Prostate gland (tissue), 2 donors: ENCODE measurements at regions not wholly inside any gene's neighbourhood (a gene's known extent, or its start where the extent isn't known, plus 50 kb on each side); places are given as distances from the start of the nearest gene placed in this dataset.

ENCODE experiments used
- DNase-seq: peaks from one replicate; pipeline ENCODE4 v3.0.0-alpha.2; 2019; ENCODE audit warnings: low spot score
- H3K27ac ChIP-seq, 2 donors: fragments of 200-600 bp; sonication (generic); 2 replicates each; pipeline ENCODE4 v1.5.1; 2017 to 2019
- H3K27me3 ChIP-seq: fragments of 200-600 bp; sonication (generic); replicated peaks from 2 replicates; pipeline ENCODE4 v1.5.1; 2019; ENCODE audit not compliant: insufficient read depth
- H3K36me3 ChIP-seq, 2 donors: fragments of 200-600 bp; sonication (generic); 1 replicate in 1 of 2; 2 replicates in 1 of 2; pipeline versions ENCODE4 v1.5.1 to v1.8.1; 2017 to 2019
- H3K4me1 ChIP-seq: fragments of 200-600 bp; sonication (generic); replicated peaks from 2 replicates; pipeline ENCODE4 v1.5.1; 2019
- H3K4me3 ChIP-seq, 2 donors: fragments of 200-600 bp; sonication (generic); 2 replicates each; pipeline ENCODE4 v1.5.1; 2017 to 2019
- H3K9me3 ChIP-seq: fragments of 200-600 bp; sonication (generic); 2 replicates; pipeline ENCODE4 v1.5.1; 2017
- CTCF ChIP-seq, 4 experiments: fragments of 200-600 bp in 2 of 4; fragments of 450-650 bp in 2 of 4; sonication (generic) in 2 of 4; IDR thresholded peaks; 1 replicate in 3 of 4; 2 replicates in 1 of 4; pipeline ENCODE4 v1.5.1; 2016 to 2019; ENCODE audit warnings: antibody characterized with exemption in 4 of 4, mild to moderate bottlenecking in 2 of 4, moderate library complexity in 2 of 4
- POLR2A ChIP-seq: fragments of 450-650 bp; IDR thresholded peaks from one replicate; pipeline ENCODE4 v1.6.1; 2016; ENCODE audit warnings: antibody characterized with exemption, mild to moderate bottlenecking
- POLR2AphosphoS5 ChIP-seq: sonication (generic); formaldehyde crosslinking; IDR thresholded peaks from one replicate; pipeline ENCODE4 v1.6.1; 2017; ENCODE audit warnings: antibody characterized with exemption
- WGBS: methylation state at CpG from one replicate; pipeline ENCODE4 v1.1.5; 2018; 5-methylcytosine and 5-hydroxymethylcytosine counted together
- intact Hi-C: fragments of 100-400 bp; cut with DNase I; formaldehyde crosslinking; loops from one replicate; pipeline ENCODE4 v1.14.2; 2022

DNA sequence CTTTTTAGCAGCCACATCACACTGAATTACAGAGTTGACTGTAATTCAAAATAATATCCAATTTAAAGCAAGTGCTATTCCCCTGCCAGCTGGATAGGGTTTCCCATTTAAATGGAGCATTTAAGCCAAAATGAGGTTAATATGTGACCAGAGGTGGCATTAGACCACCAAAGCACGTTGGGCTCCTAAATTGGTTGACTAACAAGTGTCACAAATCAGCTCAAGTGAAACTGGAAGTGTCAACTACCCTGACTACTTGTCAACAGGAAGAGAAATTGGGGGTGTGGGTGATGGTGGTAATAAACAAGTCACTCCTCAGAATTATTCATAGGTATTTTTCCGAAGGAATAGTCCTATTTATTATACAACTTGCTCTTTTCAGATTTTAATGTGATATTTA lies 609.6 kb upstream of the TLE4 start:
- no peak for DNase-seq
- intact Hi-C loops: no loop called here

DNA sequence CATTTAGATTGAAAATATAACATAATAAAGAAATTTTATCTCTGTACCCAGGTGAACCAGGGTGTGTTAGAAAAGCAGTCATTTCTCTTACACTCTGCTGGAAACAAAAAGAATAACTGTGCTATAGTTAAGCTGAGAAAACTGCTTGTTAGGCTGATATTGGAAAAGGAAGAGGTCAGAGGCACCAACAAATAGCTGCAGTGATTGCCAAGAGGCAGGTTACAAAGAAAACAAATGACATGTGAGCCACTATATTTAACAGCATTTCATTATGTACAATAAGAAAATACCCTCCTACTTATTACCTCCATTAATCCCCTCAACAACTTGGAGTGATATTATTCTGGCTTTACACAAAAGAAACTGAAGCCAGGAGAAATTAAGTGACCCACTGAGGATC lies 607.9 kb upstream of the TLE4 start:
- H3K9me3 ChIP-seq: no peaks in the 10 kb centered on the region
- TF ChIP-seq POLR2A (no peak), POLR2AphosphoS5 (no peak)
- intact Hi-C loops: no loop called here
- no peak overlapping the region for H3K4me3 ChIP-seq
- no peaks in the 10 kb centered on the region for H3K4me1 ChIP-seq
- H3K27ac ChIP-seq: no peak overlapping the region
- H3K27me3 ChIP-seq: no peaks in the 10 kb centered on the region
- no peaks in the 10 kb centered on the region for H3K36me3 ChIP-seq
- no peak for DNase-seq

More for the DNA sequence above, 609.6 kb upstream of the TLE4 start:
- no peak for TF ChIP-seq POLR2AphosphoS5
- TF ChIP-seq CTCF (IDR thresholded peaks at IDR 0.05): no peak
- no peak for TF ChIP-seq POLR2A
- H3K27ac ChIP-seq: no peak overlapping the region
- WGBS: 43% methylated on average over 2 of the region's 2 CpGs
- no peak overlapping the region for H3K4me3 ChIP-seq
- no peaks in the 10 kb centered on the region for H3K36me3 ChIP-seq
- H3K27me3 ChIP-seq: no peaks in the 10 kb centered on the region
- H3K9me3 ChIP-seq: no peaks in the 10 kb centered on the region
- no peaks in the 10 kb centered on the region for H3K4me1 ChIP-seq

DNA sequence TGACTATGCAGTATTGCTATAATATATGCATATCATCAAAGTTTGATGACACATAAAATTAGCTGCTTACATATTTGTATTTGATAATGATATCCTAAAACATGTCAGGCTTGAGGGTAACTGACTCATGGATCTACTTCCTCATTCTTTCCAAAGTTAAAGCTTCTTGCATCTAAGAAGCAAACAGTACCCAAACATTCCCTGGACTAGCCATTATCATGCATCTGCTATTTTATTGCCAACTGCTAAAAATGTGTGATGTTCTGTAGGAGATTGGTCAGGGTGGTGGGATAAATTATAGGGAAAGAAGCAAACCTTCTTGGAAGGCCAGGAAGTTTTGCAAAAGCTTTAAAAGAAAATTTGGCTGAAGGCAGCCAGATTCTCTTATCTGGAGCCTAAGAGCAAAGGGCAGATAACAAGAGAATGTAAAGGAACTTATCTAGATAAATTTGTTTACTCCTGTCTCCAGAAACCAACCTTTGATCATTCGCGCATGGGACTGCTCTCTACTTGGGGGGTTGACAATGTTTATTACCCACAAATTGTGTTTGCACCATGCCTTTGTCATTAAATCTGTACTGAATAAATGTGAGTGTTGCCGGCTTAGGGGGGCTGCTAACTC lies 604.1 kb upstream of the TLE4 start:
- Histone ChIP-seq H3K36me3 (no peaks in the 10 kb centered on the region), H3K27me3 (no peaks in the 10 kb centered on the region), H3K9me3 (no peaks in the 10 kb centered on the region), H3K4me1 (no peaks in the 10 kb centered on the region), H3K27ac (no peak overlapping the region), H3K4me3 (no peak overlapping the region)
- no peak for TF ChIP-seq POLR2A
- TF ChIP-seq POLR2AphosphoS5: no peak
- TF ChIP-seq CTCF (IDR thresholded peaks at IDR 0.05): no peak
- WGBS: 59% methylated on average over 3 of the region's 3 CpGs
- intact Hi-C loops: no loop called here
- DNase-seq: no peak

- Histone ChIP-seq H3K4me1 (no peaks in the 10 kb centered on the region), H3K27me3 (no peaks in the 10 kb centered on the region), H3K36me3 (no peaks in the 10 kb centered on the region), H3K9me3 (no peaks in the 10 kb centered on the region), H3K27ac (no peak overlapping the region), H3K4me3 (no peak overlapping the region)
- TF ChIP-seq POLR2A (no peak), POLR2AphosphoS5 (no peak), CTCF (IDR thresholded peaks at IDR 0.05) (no peak)
- WGBS: 94% methylated on average over 2 of the region's 2 CpGs
- no peak for DNase-seq
- intact Hi-C loops: loop anchor here (5.0 kb wide), 1 partner anchor 48 kb away; no protein-coding TSS in a partner anchor
Measured at GRCh38 chr9:78970375-78970774, 601.4 kb upstream of the TLE4 start.

GRCh38 chr9:78971540-78971939 lies 600.2 kb upstream of the TLE4 start:
- Histone ChIP-seq H3K27ac (no peak overlapping the region), H3K27me3 (no peaks in the 10 kb centered on the region), H3K36me3 (no peaks in the 10 kb centered on the region), H3K4me1 (no peaks in the 10 kb centered on the region), H3K4me3 (no peak overlapping the region), H3K9me3 (no peaks in the 10 kb centered on the region)
- TF ChIP-seq CTCF (IDR thresholded peaks at IDR 0.05) (no peak), POLR2AphosphoS5 (no peak), POLR2A (no peak)
- intact Hi-C loops: loop anchor here (5.0 kb wide), 1 partner anchor 49 kb away; no protein-coding TSS in a partner anchor
- no peak for DNase-seq
- 34% methylated on average over 4 of the region's 4 CpGs for WGBS
